ENCODE measurements at regions not wholly inside any gene's neighbourhood (a gene's known extent, or its start where the extent isn't known, plus 50 kb on each side); places are given as distances from the start of the nearest gene placed in this dataset.

DNA sequence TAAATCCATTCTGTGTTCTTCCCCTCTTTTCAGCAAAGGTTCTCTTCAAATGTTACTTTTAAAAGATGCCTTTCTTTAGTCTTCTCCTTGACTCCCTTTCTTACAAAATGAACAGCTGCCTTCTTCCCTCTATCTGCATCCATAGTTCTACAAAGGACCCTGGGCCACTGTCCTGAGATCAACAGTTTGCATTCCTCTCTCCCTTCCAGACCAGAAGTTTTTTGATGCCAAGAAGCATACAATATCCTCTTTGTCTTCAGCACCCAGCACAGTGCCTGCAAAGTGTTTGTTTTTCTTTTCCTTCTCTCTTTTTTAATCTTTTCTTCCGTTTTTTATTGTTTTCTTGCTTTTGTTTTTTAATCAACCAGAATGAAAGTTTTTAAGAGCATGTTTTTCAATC lies 183.5 kb upstream of the SNX19 start:
- TF ChIP-seq, protein P1, sequence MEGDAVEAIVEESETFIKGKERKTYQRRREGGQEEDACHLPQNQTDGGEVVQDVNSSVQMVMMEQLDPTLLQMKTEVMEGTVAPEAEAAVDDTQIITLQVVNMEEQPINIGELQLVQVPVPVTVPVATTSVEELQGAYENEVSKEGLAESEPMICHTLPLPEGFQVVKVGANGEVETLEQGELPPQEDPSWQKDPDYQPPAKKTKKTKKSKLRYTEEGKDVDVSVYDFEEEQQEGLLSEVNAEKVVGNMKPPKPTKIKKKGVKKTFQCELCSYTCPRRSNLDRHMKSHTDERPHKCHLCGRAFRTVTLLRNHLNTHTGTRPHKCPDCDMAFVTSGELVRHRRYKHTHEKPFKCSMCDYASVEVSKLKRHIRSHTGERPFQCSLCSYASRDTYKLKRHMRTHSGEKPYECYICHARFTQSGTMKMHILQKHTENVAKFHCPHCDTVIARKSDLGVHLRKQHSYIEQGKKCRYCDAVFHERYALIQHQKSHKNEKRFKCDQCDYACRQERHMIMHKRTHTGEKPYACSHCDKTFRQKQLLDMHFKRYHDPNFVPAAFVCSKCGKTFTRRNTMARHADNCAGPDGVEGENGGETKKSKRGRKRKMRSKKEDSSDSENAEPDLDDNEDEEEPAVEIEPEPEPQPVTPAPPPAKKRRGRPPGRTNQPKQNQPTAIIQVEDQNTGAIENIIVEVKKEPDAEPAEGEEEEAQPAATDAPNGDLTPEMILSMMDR (IDR thresholded peaks at IDR 0.05), result no peak
- no peak for TF ChIP-seq POLR2A (IDR thresholded peaks at IDR 0.05)

Data from thyroid gland (tissue), 4 donors.